ENCODE measurements at regions not wholly inside any gene's neighbourhood (a gene's known extent, or its start where the extent isn't known, plus 50 kb on each side); places are given as distances from the start of the nearest gene placed in this dataset.

GRCh38 chr11:95338430-95338991 lies 107.5 kb upstream of the SESN3 start:
- TF ChIP-seq REST (IDR thresholded peaks at IDR 0.05; ENCODE audit: insufficient read depth in 1 of 2, low read depth in 2 of 2, low read length in 2 of 2) (no peak), TAF1 (IDR thresholded peaks at IDR 0.05; ENCODE audit: borderline replicate concordance, insufficient read depth, low read length) (no peak), FOXP2 (optimal IDR thresholded peaks at IDR 0.05; ENCODE audit: borderline replicate concordance, extremely low read depth, extremely low read length, insufficient read depth) (no peak)
